Loucy (cell line): ENCODE measurements at regions not wholly inside any gene's neighbourhood (a gene's known extent, or its start where the extent isn't known, plus 50 kb on each side); places are given as distances from the start of the nearest gene placed in this dataset.
"Not testable (repeated sequence)": the region's sequence is repeated elsewhere in the genome, so short reads cannot be mapped to it uniquely, and the experiment has no call there.

ENCODE experiments used
- H2AFZ ChIP-seq: fragments of 200-600 bp; sonication (generic); 2 replicates; pipeline ENCODE4 v1.6.0; 2016; ENCODE audit warnings: antibody characterized with exemption, mild to moderate bottlenecking, low read length, moderate library complexity
- H3F3A ChIP-seq: fragments of 200-600 bp; 2 replicates; pipeline ENCODE4 v1.6.0; 2016; ENCODE audit warnings: antibody characterized with exemption, low read depth, mild to moderate bottlenecking
- H3K27me3 ChIP-seq: fragments of 200-600 bp; sonication (generic); 2 replicates; pipeline ENCODE4 v1.6.1; 2014; ENCODE audit warnings: low read length, mild to moderate bottlenecking; ENCODE audit not compliant: insufficient read depth, poor library complexity, severe bottlenecking
- H3K36me3 ChIP-seq: fragments of 200-600 bp; sonication (generic); 2 replicates; pipeline ENCODE4 v1.6.1; 2016; ENCODE audit warnings: low read length; ENCODE audit not compliant: insufficient read depth
- H3K4me1 ChIP-seq: fragments of 200-600 bp; sonication (generic); 2 replicates; pipeline ENCODE4 v1.5.1; 2014; ENCODE audit warnings: low read length, mild to moderate bottlenecking; ENCODE audit not compliant: insufficient read depth, poor library complexity, severe bottlenecking
- H3K4me2 ChIP-seq: fragments of 200-600 bp; sonication (generic); 2 replicates; pipeline ENCODE4 v1.6.0; 2014; ENCODE audit warnings: antibody characterized with exemption, low read length, low read depth, mild to moderate bottlenecking; ENCODE audit not compliant: poor library complexity, severe bottlenecking
- H3K4me3 ChIP-seq: fragments of 200-600 bp; sonication (generic); 2 replicates; pipeline ENCODE4 v1.5.1; 2014; ENCODE audit warnings: low read length, mild to moderate bottlenecking, mixed read lengths; ENCODE audit not compliant: poor library complexity, severe bottlenecking
- H3K79me2 ChIP-seq: fragments of 200-600 bp; sonication (generic); 2 replicates; pipeline ENCODE4 v1.6.1; 2014; ENCODE audit warnings: low read length; ENCODE audit not compliant: insufficient read depth
- H3K9ac ChIP-seq: fragments of 200-600 bp; sonication (generic); 2 replicates; pipeline ENCODE4 v1.6.0; 2014; ENCODE audit warnings: mild to moderate bottlenecking, low read depth, low read length, moderate library complexity; ENCODE audit not compliant: poor library complexity, severe bottlenecking
- H3K9me2 ChIP-seq: fragments of 200-600 bp; sonication (generic); replicated peaks from 2 replicates; pipeline ENCODE4 v1.6.1; 2016; ENCODE audit warnings: low read depth, low read length, mixed read lengths
- H3K9me3 ChIP-seq: fragments of 200-600 bp; sonication (generic); 2 replicates; pipeline ENCODE4 v1.6.1; 2014; ENCODE audit warnings: mild to moderate bottlenecking, antibody characterized with exemption, low read length, low read depth; ENCODE audit not compliant: insufficient read depth
- H4K20me1 ChIP-seq: fragments of 200-600 bp; sonication (generic); 2 replicates; pipeline ENCODE4 v1.6.0; 2014; ENCODE audit warnings: antibody characterized with exemption, low read length, mild to moderate bottlenecking; ENCODE audit not compliant: insufficient read depth, poor library complexity, severe bottlenecking

DNA sequence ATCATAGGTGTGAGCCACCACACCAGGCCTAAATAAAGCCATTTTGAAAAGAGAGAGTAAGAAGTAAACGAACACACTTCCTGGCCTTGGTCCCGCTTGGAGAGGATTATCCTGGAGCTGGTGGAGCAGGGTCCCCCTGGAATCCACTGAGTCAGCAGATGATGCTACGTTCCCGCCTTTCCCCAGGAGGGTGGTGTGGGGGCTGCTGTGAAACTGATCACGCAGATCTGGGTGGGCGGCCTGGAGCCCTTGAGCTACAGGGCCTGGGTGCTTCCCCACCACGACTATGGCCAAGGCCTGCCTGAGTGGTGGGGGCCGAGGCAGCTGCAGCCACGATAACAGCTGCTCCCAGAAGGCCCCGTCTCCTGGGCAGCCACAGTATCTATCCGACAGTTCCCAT lies 407.4 kb upstream of the ZNF722 start:
- H3K9me3 ChIP-seq, H2AFZ ChIP-seq, H3F3A ChIP-seq, H3K27me3 ChIP-seq, H3K9me2 ChIP-seq, H3K4me2 ChIP-seq, H3K79me2 ChIP-seq, H3K36me3 ChIP-seq, H3K4me3 ChIP-seq, H3K9ac ChIP-seq, H4K20me1 ChIP-seq, H3K4me1 ChIP-seq: not testable (repeated sequence)

DNA sequence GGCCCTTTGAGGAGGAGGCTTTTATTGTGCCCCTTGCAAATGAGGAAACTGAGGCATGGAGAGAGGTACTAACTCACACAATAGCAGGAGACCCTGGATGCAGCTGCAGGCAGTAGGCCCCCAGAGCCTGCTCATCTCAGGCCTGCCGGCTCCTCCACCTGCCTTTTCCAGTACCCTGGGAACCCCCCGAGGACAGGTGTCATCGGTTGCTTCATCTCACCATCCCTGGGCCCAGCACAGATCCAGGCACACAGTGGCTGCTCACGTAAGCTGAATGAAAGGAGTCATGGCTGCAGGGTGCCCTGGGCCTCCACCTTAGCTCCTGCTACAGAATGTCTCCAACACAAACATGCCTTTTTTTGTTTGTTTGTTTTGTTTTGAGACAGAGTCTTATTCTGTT lies 394.8 kb upstream of the ZNF722 start:
- H3K27me3 ChIP-seq, H3K9ac ChIP-seq, H3K9me3 ChIP-seq, H2AFZ ChIP-seq, H3K4me3 ChIP-seq, H3F3A ChIP-seq, H3K36me3 ChIP-seq, H4K20me1 ChIP-seq, H3K4me1 ChIP-seq, H3K79me2 ChIP-seq, H3K4me2 ChIP-seq, H3K9me2 ChIP-seq: not testable (repeated sequence)

DNA sequence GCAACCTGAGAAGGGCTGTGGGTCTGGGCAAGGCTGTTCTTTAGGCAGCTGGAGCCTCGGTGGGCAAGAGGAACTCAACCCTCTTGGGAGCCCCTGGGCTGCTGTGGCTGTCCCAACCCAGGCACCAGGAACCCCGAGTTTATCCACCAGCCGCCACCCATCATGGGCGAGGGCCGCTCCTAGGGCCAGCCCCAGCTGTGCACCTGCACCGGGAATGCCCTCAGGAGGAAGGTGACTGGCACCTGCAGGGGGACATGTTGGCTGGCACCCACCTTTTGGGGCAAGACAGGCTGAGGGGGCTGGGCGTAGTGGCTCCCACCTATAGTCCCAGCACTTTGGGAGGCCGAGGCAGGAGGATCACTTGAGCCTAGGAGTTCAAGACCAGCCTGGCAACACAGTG lies 393.8 kb upstream of the ZNF722 start:
- not testable (repeated sequence) for H3K36me3 ChIP-seq, H3K79me2 ChIP-seq, H3K9ac ChIP-seq, H3K9me2 ChIP-seq, H3F3A ChIP-seq, H3K4me1 ChIP-seq, H3K27me3 ChIP-seq, H3K9me3 ChIP-seq, H3K4me2 ChIP-seq, H2AFZ ChIP-seq, H3K4me3 ChIP-seq, H4K20me1 ChIP-seq

DNA sequence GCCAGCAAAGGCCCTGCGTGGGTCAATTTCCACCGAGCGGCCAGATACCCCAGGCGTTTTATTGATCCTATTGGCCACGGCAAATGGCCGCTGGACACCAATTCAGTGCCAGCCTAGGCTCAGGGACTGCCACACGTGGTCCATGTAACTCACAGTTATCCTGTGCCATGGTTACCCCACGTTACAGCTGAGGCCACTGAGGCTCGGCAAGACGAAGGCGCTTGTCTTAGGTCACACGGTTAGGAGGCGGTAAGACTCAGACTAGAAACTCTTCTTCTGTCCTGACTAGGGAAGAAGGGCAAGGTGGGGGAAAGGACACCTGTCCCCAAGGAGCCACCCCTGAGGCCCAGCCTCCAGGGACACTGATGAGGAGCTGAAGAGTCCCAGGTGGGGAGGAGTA lies 381.1 kb upstream of the ZNF722 start:
- not testable (repeated sequence) for H3K4me3 ChIP-seq, H3K9ac ChIP-seq, H3K9me2 ChIP-seq, H3K36me3 ChIP-seq, H2AFZ ChIP-seq, H3K79me2 ChIP-seq, H3K27me3 ChIP-seq, H3K9me3 ChIP-seq, H4K20me1 ChIP-seq, H3K4me2 ChIP-seq, H3F3A ChIP-seq, H3K4me1 ChIP-seq

DNA sequence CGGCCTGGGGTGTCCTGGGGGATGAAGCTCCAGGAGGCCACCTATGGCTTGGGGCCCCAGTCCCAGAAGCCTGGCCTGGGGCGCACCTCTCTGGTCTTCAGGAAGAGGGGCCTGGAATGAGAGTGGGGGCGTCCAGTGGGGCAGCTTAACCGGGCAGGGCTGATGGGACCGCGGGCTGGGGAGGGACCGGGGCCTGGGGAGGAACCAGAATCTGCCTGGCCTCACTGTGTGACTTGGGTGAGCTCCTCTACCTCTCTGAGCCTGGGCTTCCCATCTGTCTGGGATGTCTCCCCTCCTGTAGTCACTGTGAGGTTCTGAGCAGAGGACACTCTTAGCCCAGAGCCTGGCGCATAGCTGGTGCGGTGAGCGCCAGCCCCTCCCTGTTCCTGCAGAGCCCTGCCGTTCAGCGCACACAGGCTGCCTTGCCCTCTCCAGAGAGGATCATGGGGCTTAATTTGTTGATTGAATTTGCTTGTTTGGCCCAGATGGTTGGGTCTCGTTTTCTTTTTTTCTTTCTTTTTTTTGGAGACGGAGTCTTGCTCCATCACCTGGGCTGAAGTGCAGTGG lies 378.4 kb upstream of the ZNF722 start:
- not testable (repeated sequence) for H3K9me2 ChIP-seq, H3F3A ChIP-seq, H3K9me3 ChIP-seq, H3K9ac ChIP-seq, H4K20me1 ChIP-seq, H3K4me3 ChIP-seq, H3K4me2 ChIP-seq, H3K4me1 ChIP-seq, H2AFZ ChIP-seq, H3K79me2 ChIP-seq, H3K27me3 ChIP-seq, H3K36me3 ChIP-seq

DNA sequence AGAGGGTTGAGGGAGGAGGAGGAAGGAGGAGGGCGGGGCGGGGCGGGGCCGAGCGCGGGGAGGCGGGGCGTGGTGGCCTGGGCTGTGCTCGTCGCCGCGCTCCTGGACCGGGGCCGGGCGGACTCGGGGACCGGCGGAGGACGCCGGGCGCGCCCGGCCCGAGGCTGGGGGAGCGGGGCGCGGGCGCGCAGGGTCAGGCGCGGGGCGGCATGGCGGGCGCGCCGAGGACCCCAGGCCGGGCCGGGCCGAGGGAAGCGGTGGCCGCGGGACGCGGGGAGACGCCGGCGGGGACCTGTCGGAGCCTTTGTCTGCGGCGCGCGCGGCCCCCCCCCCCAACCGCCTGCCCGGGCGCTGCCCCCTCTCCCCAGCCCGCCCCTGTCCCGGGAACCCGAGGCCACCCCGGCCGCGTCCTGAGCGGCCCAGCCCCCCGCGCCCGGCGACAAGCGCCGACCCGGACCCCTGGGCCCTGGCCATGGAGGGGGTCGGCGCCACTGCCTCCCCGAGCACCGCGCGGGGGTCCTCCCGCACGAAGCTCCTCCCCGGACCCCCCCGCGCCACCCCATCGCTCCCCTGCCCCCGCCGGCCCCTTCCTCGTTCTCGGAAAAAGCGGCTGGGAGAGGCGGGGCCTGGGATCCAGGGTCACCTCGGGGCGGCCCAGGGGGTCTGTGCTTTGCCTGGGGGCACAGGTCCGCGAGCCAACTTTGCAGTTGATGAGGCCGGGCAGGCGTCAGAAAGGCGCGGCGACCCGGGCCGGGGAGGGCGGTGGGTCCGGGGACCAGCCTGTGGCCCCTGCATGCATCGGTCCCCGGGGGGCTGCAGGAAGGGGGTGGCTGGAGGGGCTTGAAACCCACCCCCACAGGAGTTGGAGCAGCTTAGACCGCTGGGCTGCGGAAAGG lies 370.8 kb upstream of the ZNF722 start:
- H3K4me3 ChIP-seq = not testable (repeated sequence)

DNA sequence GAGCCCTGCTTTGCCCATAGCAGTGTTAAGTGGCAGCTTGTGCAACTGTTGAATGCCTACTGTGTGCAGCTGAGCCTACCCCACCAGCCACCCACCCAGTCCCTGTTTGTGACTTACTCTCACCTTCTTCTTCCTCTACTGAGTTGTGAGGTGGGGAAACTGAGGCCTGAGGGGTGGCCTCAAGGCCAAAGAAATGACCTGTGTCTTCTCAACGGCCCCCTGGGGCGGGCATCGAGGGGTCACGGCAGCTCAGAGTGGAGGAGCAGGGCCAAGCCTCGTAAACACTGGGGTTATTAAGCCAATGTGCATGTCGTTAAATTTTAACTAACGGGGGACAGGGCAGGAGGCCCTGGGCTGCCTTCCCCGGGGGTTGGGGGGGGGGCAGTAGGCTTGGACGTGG lies 369.6 kb upstream of the ZNF722 start:
- H3K9ac ChIP-seq, H3K9me3 ChIP-seq, H4K20me1 ChIP-seq, H3K4me1 ChIP-seq, H3K4me3 ChIP-seq, H3K27me3 ChIP-seq, H3F3A ChIP-seq, H3K36me3 ChIP-seq, H3K4me2 ChIP-seq, H2AFZ ChIP-seq, H3K79me2 ChIP-seq, H3K9me2 ChIP-seq: not testable (repeated sequence)

More for the DNA sequence above, 370.8 kb upstream of the ZNF722 start:
- not testable (repeated sequence) for H3K4me2 ChIP-seq, H3K27me3 ChIP-seq, H3K9me3 ChIP-seq, H3K79me2 ChIP-seq, H2AFZ ChIP-seq, H4K20me1 ChIP-seq, H3F3A ChIP-seq, H3K9ac ChIP-seq, H3K36me3 ChIP-seq, H3K9me2 ChIP-seq, H3K4me1 ChIP-seq
